WTC11 (cell line): ENCODE measurements at regions not wholly inside any gene's neighbourhood (a gene's known extent, or its start where the extent isn't known, plus 50 kb on each side); places are given as distances from the start of the nearest gene placed in this dataset.

Experiments used
- ATAC-seq: fragments of 200-7000 bp; cut with Tn5 transposase; 2 replicates; pipeline ENCODE4 v1.10.0; 2021; ENCODE audit warnings: mild to moderate bottlenecking, moderate library complexity
- CTCF ChIA-PET: fragments of 300-600 bp; sonication (Branson Sonifier 250); formaldehyde crosslinking; loops from one replicate; lab custom pipeline; 2021; ENCODE audit warnings: antibody characterized with exemption; lab: Charles Lee
- POLR2A ChIA-PET: fragments of 350-600 bp; sonication (Branson Sonifier 250); formaldehyde crosslinking; loops from one replicate; lab custom pipeline; 2021; ENCODE audit warnings: antibody characterized with exemption; lab: Charles Lee
- DNase-seq: peaks from one replicate; pipeline ENCODE4 v3.0.0; 2021; ENCODE audit warnings: low spot score
- H3K27ac Mint-ChIP-seq: 2 replicates; pipeline ENCODE4 v1.8.0; 2021; ENCODE audit warnings: mixed read lengths
- H3K27me3 Mint-ChIP-seq: 2 replicates; pipeline ENCODE4 v1.8.0; 2021; ENCODE audit warnings: low read depth, mild to moderate bottlenecking, moderate library complexity, mixed read lengths
- H3K36me3 Mint-ChIP-seq: 2 replicates; pipeline ENCODE4 v1.8.0; 2021; ENCODE audit warnings: mixed read lengths
- H3K4me1 Mint-ChIP-seq: 2 replicates; pipeline ENCODE4 v1.8.0; 2022; ENCODE audit warnings: mixed read lengths
- H3K4me3 Mint-ChIP-seq: 2 replicates; pipeline ENCODE4 v1.8.0; 2021; ENCODE audit warnings: mild to moderate bottlenecking, moderate library complexity, mixed read lengths
- H3K9me3 Mint-ChIP-seq: 2 replicates; pipeline ENCODE4 v1.8.0; 2021; ENCODE audit warnings: mixed read lengths
- ATF2 ChIP-seq: sonication (generic); formaldehyde crosslinking; IDR thresholded peaks from 2 replicates; pipeline ENCODE4 v1.8.1; 2022; ENCODE audit warnings: low read depth, missing genetic modification reagents, borderline replicate concordance
- CDX4 ChIP-seq: fragments of 250-450 bp; sonication (Bioruptor Pico); IDR thresholded peaks from 2 replicates; pipeline ENCODE4 v1.9.0; 2021; ENCODE audit warnings: moderate library complexity, mild to moderate bottlenecking, inconsistent platforms, borderline replicate concordance
- ELF4 ChIP-seq: sonication (generic); formaldehyde crosslinking; IDR thresholded peaks from 2 replicates; pipeline ENCODE4 v1.8.1; 2022; ENCODE audit warnings: low read depth, mild to moderate bottlenecking, moderate library complexity, missing genetic modification reagents
- ESRRA ChIP-seq: sonication (generic); formaldehyde crosslinking; IDR thresholded peaks from 2 replicates; pipeline ENCODE4 v1.8.1; 2022; ENCODE audit warnings: mild to moderate bottlenecking, missing genetic modification reagents, borderline replicate concordance
- GABPB1 ChIP-seq: sonication (generic); formaldehyde crosslinking; IDR thresholded peaks from 2 replicates; pipeline ENCODE4 v1.8.1; 2023; ENCODE audit warnings: mild to moderate bottlenecking, missing genetic modification reagents
- GTF2I ChIP-seq: fragments of 250-450 bp; sonication (Bioruptor Pico); conservative IDR thresholded peaks from 2 replicates; pipeline ENCODE4 v1.4.0; 2021; ENCODE audit warnings: mild to moderate bottlenecking
- HMGA2 ChIP-seq: fragments of 250-450 bp; sonication (Bioruptor Pico); IDR thresholded peaks from 2 replicates; pipeline ENCODE4 v1.4.0; 2021; ENCODE audit warnings: mild to moderate bottlenecking, moderate library complexity
- IRF1 ChIP-seq: sonication (generic); formaldehyde crosslinking; IDR thresholded peaks from 2 replicates; pipeline ENCODE4 v1.8.0; 2023; ENCODE audit warnings: missing genetic modification reagents
- MLX ChIP-seq: sonication (generic); formaldehyde crosslinking; IDR thresholded peaks from 2 replicates; pipeline ENCODE4 v1.8.1; 2023; ENCODE audit warnings: mild to moderate bottlenecking, missing genetic modification reagents, moderate library complexity
- NR1H2 ChIP-seq: sonication (generic); formaldehyde crosslinking; IDR thresholded peaks from 2 replicates; pipeline ENCODE4 v1.9.0; 2021; ENCODE audit warnings: mild to moderate bottlenecking, moderate library complexity, missing genetic modification reagents
- PRDM15 ChIP-seq: sonication (generic); formaldehyde crosslinking; IDR thresholded peaks from 2 replicates; pipeline ENCODE4 v1.8.0; 2022; ENCODE audit warnings: missing genetic modification reagents
- SP1 ChIP-seq: sonication (generic); formaldehyde crosslinking; conservative IDR thresholded peaks from 2 replicates; pipeline ENCODE4 v1.8.1; 2022; ENCODE audit warnings: missing genetic modification reagents
- STAT6 ChIP-seq: sonication (generic); formaldehyde crosslinking; conservative IDR thresholded peaks from 2 replicates; pipeline ENCODE4 v1.8.1; 2023; ENCODE audit warnings: mild to moderate bottlenecking, low read depth, missing genetic modification reagents, moderate library complexity
- TEAD4 ChIP-seq: sonication (generic); formaldehyde crosslinking; IDR thresholded peaks from 2 replicates; pipeline ENCODE4 v1.8.0; 2022; ENCODE audit warnings: mild to moderate bottlenecking, missing genetic modification reagents
- ZNF219 ChIP-seq: sonication (generic); formaldehyde crosslinking; IDR thresholded peaks from 2 replicates; pipeline ENCODE4 v1.8.0; 2023; ENCODE audit warnings: missing genetic modification reagents, mild to moderate bottlenecking, borderline replicate concordance
- ZNF416 ChIP-seq: fragments of 250-450 bp; sonication (Bioruptor Pico); IDR thresholded peaks from 2 replicates; pipeline ENCODE4 v1.9.0; 2021; ENCODE audit warnings: mild to moderate bottlenecking, inconsistent platforms
- ZNF423 ChIP-seq: fragments of 250-450 bp; sonication (Bioruptor Pico); IDR thresholded peaks from 2 replicates; pipeline ENCODE4 v2.1.2; 2022; ENCODE audit warnings: mild to moderate bottlenecking, moderate library complexity
- ZSCAN18 ChIP-seq: fragments of 250-450 bp; sonication (Bioruptor Pico); IDR thresholded peaks from 2 replicates; pipeline ENCODE4 v2.1.2; 2022; ENCODE audit warnings: mild to moderate bottlenecking, moderate library complexity

- ATAC-seq (no peak), DNase-seq (no peak)
- ChIA-PET CTCF (no interaction called here), POLR2A (no interaction called here)
- Mint-ChIP-seq H3K36me3 (no peaks in the 10 kb centered on the region), H3K4me3 (no peak overlapping the region), H3K4me1 (peaks cover 21% of the 10 kb centered on the region), H3K9me3 (no peaks in the 10 kb centered on the region), H3K27ac (no peak overlapping the region), H3K27me3 (no peaks in the 10 kb centered on the region)
- TF ChIP-seq ESRRA (CRISPR knock-in tag) (no peak), ZNF416 (CRISPR knock-in tag) (no peak), ZNF423 (CRISPR knock-in tag) (no peak), IRF1 (CRISPR knock-in tag) (no peak), ZSCAN18 (CRISPR knock-in tag) (no peak), CDX4 (CRISPR knock-in tag) (no peak), ATF2 (no peak), HMGA2 (CRISPR knock-in tag) (no peak), ELF4 (CRISPR knock-in tag) (no peak), NR1H2 (CRISPR knock-in tag) (no peak), GABPB1 (CRISPR knock-in tag) (no peak), TEAD4 (no peak), STAT6 (CRISPR knock-in tag) (no peak), GTF2I (CRISPR knock-in tag) (no peak), ZNF219 (CRISPR knock-in tag) (no peak), PRDM15 (CRISPR knock-in tag) (no peak), MLX (CRISPR knock-in tag) (no peak), SP1 (CRISPR knock-in tag) (no peak)
These were observed 814.3 kb downstream of the METTL15 start for GRCh38 chr11:28922386-28922981.
